ENCODE measurements at regions not wholly inside any gene's neighbourhood (a gene's known extent, or its start where the extent isn't known, plus 50 kb on each side); places are given as distances from the start of the nearest gene placed in this dataset.
"Not testable (repeated sequence)": the region's sequence is repeated elsewhere in the genome, so short reads cannot be mapped to it uniquely, and the experiment has no call there.

DNA sequence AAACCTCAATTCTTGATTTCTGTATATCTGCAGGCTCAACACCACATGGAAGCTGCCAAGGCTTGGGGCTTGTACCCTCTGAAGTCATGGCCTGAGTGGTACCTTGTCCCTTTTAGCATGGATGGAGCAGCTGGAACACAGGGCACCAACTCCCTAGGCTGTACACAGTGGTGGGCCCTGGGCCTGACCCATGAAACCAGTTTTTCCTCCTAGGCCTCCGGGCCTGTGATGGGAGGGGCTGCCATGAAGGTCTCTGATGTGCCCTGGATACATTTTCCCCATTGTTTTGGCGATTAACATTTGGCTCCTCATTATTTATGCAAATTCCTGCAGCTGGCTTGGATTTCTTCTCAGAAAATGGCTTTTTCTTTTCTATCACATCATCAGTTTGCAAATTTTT is 131.6 kb downstream of the NDFIP2 start:
- TF ChIP-seq, protein P1, sequence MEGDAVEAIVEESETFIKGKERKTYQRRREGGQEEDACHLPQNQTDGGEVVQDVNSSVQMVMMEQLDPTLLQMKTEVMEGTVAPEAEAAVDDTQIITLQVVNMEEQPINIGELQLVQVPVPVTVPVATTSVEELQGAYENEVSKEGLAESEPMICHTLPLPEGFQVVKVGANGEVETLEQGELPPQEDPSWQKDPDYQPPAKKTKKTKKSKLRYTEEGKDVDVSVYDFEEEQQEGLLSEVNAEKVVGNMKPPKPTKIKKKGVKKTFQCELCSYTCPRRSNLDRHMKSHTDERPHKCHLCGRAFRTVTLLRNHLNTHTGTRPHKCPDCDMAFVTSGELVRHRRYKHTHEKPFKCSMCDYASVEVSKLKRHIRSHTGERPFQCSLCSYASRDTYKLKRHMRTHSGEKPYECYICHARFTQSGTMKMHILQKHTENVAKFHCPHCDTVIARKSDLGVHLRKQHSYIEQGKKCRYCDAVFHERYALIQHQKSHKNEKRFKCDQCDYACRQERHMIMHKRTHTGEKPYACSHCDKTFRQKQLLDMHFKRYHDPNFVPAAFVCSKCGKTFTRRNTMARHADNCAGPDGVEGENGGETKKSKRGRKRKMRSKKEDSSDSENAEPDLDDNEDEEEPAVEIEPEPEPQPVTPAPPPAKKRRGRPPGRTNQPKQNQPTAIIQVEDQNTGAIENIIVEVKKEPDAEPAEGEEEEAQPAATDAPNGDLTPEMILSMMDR (conservative IDR thresholded peaks at IDR 0.05) = no peak
- no peak for TF ChIP-seq ZFX (IDR thresholded peaks at IDR 0.05)
- no peak overlapping the region for H3K27ac ChIP-seq

DNA sequence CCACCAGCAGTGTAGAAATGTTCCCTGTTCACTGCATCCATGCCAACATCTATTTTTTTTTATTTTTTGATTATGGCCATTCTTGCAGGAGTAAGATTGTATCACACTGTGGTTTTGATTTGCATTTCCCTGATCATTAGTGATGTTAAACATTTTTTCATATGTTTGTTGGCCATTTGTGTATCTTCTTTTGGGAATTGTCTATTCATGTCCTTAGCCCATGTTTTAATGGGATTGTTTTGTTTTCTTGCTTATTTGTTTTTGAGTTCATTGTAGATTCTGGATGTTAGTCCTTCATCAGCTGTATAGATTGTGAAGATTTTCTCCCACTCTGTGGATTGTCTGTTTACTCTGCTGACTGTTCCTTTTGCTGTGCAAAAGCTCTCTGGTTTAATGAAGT is 126.9 kb downstream of the NDFIP2 start:
- not testable (repeated sequence) for H3K27ac ChIP-seq
